ENCODE measurements at regions not wholly inside any gene's neighbourhood (a gene's known extent, or its start where the extent isn't known, plus 50 kb on each side); places are given as distances from the start of the nearest gene placed in this dataset.
"Not testable (repeated sequence)": the region's sequence is repeated elsewhere in the genome, so short reads cannot be mapped to it uniquely, and the experiment has no call there.

DNA sequence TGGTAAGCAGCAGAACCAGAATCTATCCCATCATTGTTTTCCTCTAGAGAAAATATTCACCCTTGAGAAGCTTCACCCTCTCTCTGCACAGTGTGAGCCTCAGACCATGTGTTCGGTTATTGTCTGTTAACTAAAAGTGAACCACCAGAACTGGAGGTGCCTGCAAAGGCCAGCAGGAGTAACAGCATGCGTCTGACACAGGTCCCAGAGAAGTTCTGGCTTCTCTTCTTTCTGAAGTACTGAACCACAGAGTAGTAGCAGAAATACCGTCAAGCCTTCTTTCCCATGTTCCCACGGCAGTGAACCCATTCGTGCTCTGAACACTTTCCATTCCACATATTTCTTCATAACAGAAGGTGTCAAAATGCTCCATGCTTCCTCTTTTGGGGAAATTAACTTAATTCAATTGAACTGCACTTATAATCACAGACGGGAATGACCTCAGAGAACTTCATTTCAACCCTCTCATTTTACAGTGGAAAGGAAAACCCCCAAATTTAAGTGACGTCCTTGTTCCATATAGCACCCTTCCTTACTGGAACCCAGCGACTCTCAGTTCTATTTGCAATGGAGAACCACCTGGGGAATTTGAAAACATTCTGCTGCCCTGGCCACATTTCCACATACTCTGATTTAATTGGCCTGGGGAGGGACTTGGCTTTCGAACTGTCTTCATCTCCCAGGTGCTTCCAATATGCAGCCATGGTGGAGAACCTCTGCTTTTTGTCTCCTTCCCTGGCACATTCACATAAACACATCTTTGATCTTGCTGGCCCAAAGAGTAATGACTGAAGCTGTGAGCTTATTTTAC is 519.1 kb downstream of the RNF144A start:
- WGBS, 2 donors, result 68 to 82% methylated on average over 9 of the region's 9 CpGs
- H3K36me3 ChIP-seq, result no peaks in the 10 kb centered on the region

DNA sequence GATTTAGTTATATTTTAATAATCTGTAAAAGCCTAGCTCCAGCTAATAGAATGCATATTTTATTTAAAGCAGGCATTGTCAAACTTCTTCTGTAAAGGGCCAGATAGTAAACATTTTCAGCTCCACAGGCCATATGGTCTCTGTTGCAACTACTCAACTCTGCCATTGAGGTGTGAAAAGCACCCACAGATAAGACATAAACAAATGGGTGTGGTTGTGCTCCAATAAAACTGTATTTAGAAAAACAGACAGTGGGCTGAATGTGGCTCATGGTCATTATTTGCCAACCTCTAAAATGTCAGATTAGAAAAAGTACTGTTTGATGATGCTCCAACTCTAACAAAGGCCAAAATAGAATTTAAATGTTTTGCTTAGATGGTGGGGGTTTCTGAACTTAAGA is 519.9 kb downstream of the RNF144A start:
- intact Hi-C loops (cut with DNase I), result no loop called here
- Histone ChIP-seq H3K4me3 (no peak overlapping the region), H3K9me3 (no peaks in the 10 kb centered on the region), H3K36me3 (no peaks in the 10 kb centered on the region), H3K4me1 (no peaks in the 10 kb centered on the region), H3K27me3 (peaks cover 0 to 17% (median 2%) of the 10 kb centered on the region in 4 donors), H3K27ac (no peak overlapping the region)
- no peak for DNase-seq
- TF ChIP-seq, protein P1, sequence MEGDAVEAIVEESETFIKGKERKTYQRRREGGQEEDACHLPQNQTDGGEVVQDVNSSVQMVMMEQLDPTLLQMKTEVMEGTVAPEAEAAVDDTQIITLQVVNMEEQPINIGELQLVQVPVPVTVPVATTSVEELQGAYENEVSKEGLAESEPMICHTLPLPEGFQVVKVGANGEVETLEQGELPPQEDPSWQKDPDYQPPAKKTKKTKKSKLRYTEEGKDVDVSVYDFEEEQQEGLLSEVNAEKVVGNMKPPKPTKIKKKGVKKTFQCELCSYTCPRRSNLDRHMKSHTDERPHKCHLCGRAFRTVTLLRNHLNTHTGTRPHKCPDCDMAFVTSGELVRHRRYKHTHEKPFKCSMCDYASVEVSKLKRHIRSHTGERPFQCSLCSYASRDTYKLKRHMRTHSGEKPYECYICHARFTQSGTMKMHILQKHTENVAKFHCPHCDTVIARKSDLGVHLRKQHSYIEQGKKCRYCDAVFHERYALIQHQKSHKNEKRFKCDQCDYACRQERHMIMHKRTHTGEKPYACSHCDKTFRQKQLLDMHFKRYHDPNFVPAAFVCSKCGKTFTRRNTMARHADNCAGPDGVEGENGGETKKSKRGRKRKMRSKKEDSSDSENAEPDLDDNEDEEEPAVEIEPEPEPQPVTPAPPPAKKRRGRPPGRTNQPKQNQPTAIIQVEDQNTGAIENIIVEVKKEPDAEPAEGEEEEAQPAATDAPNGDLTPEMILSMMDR (IDR thresholded peaks at IDR 0.05), result no peak
- TF ChIP-seq POLR2A (IDR thresholded peaks at IDR 0.05), result no peak

More for the DNA sequence above, 519.1 kb downstream of the RNF144A start:
- peaks cover 1 to 3% (median 2%) of the 10 kb centered on the region in 3 donors for H3K4me1 ChIP-seq
- peaks cover 0 to 25% (median 2%) of the 10 kb centered on the region in 4 donors for H3K27me3 ChIP-seq
- H3K27ac ChIP-seq, result no peak overlapping the region
- H3K9me3 ChIP-seq, result no peaks in the 10 kb centered on the region
- TF ChIP-seq POLR2A (IDR thresholded peaks at IDR 0.05), result no peak
- TF ChIP-seq, protein P1 (IDR thresholded peaks at IDR 0.05), result no peak
- no peak for DNase-seq
- no peak overlapping the region for H3K4me3 ChIP-seq
- intact Hi-C loops (cut with DNase I), result no loop called here

DNA sequence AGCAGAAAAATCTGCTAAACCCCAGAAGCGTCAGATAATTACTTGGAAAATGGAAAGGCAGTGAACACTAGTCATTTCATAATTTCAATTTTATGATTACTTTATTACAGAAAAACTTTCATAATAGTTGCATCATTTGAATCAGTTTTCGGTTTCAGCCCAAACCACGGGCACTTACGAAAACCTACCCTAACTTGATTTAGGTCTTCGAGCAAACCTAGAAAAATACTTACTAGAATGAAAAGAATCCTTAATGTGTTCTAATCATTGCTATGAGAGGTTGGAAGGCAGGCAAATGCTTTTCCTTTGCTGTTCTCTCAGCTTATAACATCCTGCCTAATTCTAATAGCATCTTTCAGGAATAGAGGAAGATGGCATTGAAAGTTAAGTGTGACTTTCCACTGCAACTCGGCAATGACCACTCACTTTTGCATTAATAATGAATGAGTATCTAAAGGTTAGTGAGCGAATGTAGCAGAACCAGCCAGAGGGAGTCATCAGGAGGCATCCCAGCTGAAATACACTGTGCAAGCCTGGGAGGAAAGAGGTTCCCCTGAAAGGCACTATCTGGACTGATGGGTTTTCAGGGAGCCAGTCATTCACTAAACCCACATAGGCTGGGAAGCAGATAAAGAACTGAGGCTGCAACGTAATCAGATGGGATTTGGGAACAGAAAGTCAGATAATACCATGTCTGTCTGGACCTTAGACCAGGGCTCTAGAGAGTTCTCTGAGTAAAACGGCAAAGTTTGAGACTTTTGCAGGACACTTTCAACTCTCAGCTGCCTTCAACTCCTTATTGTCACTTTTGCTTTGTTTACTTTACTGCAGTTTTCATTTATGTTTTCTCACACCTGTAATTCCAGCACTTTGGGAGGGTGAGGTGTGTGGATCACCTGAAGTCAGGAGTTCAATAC is 520.8 kb downstream of the RNF144A start:
- Histone ChIP-seq H3K36me3 (no peaks in the 10 kb centered on the region), H3K27ac (no peak overlapping the region), H3K4me1 (no peaks in the 10 kb centered on the region), H3K27me3 (peaks cover 0 to 12% (median 1%) of the 10 kb centered on the region in 4 donors), H3K9me3 (no peaks in the 10 kb centered on the region), H3K4me3 (no peak overlapping the region)
- 68 to 70% methylated on average over 9 of the region's 9 CpGs for WGBS, 2 donors
- DNase-seq, result no peak
- no peak for TF ChIP-seq POLR2A (IDR thresholded peaks at IDR 0.05)
- TF ChIP-seq, protein P1 (IDR thresholded peaks at IDR 0.05), result no peak
- intact Hi-C loops (cut with DNase I), result no loop called here

DNA sequence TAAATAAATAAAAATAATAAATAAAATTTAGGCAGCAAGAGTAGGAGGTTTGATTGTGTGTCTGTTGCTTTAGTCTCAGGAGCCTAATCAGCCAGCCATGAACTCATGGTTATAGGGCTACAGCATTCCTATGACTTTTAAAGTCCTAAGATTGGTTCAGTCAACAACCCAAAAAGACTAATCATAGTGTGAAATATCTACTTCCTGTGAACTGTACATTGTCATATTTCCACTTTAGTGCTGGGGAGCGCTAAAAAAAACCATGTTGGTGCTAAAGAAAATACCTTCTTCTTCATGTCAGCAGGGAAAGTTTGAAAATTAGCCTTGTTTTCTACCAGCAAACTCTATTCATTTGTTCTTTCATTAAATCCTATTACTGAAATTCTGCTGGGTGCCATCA is 521.6 kb downstream of the RNF144A start:
- Histone ChIP-seq H3K4me1 (no peaks in the 10 kb centered on the region), H3K4me3 (no peak overlapping the region), H3K27ac (no peak overlapping the region), H3K36me3 (no peaks in the 10 kb centered on the region), H3K9me3 (no peaks in the 10 kb centered on the region), H3K27me3 (peaks cover 0 to 6% (median 0%) of the 10 kb centered on the region in 4 donors)
- TF ChIP-seq POLR2A (IDR thresholded peaks at IDR 0.05), result no peak
- TF ChIP-seq, protein P1 (IDR thresholded peaks at IDR 0.05), result no peak
- 70 to 81% methylated on average over 1 of the region's 1 CpG for WGBS, 2 donors
- intact Hi-C loops (cut with DNase I), result no loop called here
- no peak for DNase-seq

DNA sequence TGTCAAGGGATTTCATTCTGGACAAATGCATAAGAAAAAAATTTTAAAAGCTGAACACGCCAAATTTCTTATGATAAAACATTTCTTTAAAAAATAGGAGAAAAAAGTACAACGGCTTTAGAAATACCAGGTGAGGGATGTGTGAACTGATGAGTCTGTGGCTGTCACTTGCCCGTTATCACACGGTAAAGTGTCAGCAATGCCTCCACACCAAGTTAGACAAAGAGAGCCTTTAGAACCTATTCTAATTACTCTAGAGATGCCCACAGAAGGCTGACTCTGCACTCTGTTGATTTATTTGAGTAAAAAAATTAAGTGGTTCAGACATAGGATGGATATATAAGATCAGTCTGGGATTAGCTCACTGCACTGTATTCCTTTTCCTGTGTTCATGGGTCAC is 523.8 kb downstream of the RNF144A start:
- intact Hi-C loops (cut with DNase I), result no loop called here
- H3K27ac ChIP-seq, result no peak overlapping the region
- WGBS, 2 donors, result 71 to 90% methylated on average over 4 of the region's 4 CpGs
- DNase-seq, result no peak
- no peaks in the 10 kb centered on the region for H3K36me3 ChIP-seq
- no peaks in the 10 kb centered on the region for H3K27me3 ChIP-seq
- H3K4me1 ChIP-seq, result no peaks in the 10 kb centered on the region
- no peak overlapping the region for H3K4me3 ChIP-seq
- no peak for TF ChIP-seq POLR2A (IDR thresholded peaks at IDR 0.05)
- TF ChIP-seq, protein P1 (IDR thresholded peaks at IDR 0.05), result no peak
- H3K9me3 ChIP-seq, result no peaks in the 10 kb centered on the region

DNA sequence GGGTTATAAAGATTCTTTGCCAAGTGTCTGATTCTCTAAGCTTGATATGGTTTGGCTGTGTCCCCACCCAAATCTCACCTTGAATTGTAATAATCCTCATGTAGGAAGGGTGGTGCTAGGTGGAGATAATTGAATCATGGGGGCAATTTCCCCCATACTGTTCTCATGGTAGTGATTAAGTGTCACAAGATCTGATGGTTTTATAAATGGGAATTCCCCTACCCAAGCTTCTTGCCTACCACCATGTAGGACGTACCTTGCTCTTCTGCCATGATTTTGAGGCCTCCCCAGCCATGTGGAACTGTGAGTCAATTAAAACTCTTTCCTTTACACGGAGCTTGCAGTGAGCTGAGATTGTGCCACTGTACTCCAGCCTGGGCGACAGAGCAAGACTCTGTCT is 524.6 kb downstream of the RNF144A start:
- DNase-seq; H3K4me3 ChIP-seq; H3K27me3 ChIP-seq; H3K4me1 ChIP-seq; H3K27ac ChIP-seq; intact Hi-C loops (cut with DNase I); H3K36me3 ChIP-seq; H3K9me3 ChIP-seq: not testable (repeated sequence)
- WGBS, 2 donors, result 62 to 72% methylated on average over 3 of the region's 3 CpGs
